Smooth muscle cell (in vitro differentiated cells): ENCODE measurements at regions not wholly inside any gene's neighbourhood (a gene's known extent, or its start where the extent isn't known, plus 50 kb on each side); places are given as distances from the start of the nearest gene placed in this dataset.
A peak's percentile ranks its signal among the peaks of the same experiment; 100 is the strongest.

ENCODE experiments used
- DNase-seq: peaks from one replicate; lab custom pipeline; 2025; ENCODE audit not compliant: unreplicated experiment; lab: John Stamatoyannopoulos, UW
- H2AFZ ChIP-seq: fragments of 200-600 bp; sonication (generic); 2 replicates; pipeline ENCODE4 v1.6.0; 2016; ENCODE audit warnings: antibody characterized with exemption, low read depth, mild to moderate bottlenecking
- H3F3A ChIP-seq: fragments of 200-600 bp; sonication (generic); 2 replicates; pipeline ENCODE4 v1.6.0; 2017; ENCODE audit warnings: antibody characterized with exemption, low read depth
- H3K27ac ChIP-seq: fragments of 200-600 bp; sonication (generic); 2 replicates; pipeline ENCODE4 v1.5.1; 2016; ENCODE audit warnings: low read depth, mild to moderate bottlenecking
- H3K27me3 ChIP-seq: fragments of 200-600 bp; sonication (generic); 2 replicates; pipeline ENCODE4 v1.6.1; 2016; ENCODE audit warnings: low read depth, mild to moderate bottlenecking
- H3K36me3 ChIP-seq: fragments of 200-600 bp; sonication (generic); 2 replicates; pipeline ENCODE4 v1.5.1; 2016; ENCODE audit warnings: low read depth
- H3K4me1 ChIP-seq: fragments of 200-600 bp; sonication (generic); 2 replicates; pipeline ENCODE4 v1.5.1; 2016; ENCODE audit warnings: low read depth
- H3K4me2 ChIP-seq: fragments of 200-600 bp; sonication (generic); 2 replicates; pipeline ENCODE4 v1.6.0; 2016; ENCODE audit warnings: mild to moderate bottlenecking
- H3K4me3 ChIP-seq: fragments of 200-600 bp; sonication (generic); 2 replicates; pipeline ENCODE4 v1.5.1; 2016; ENCODE audit warnings: mild to moderate bottlenecking
- H3K79me2 ChIP-seq: fragments of 200-600 bp; sonication (generic); 2 replicates; pipeline ENCODE4 v1.6.0; 2016; ENCODE audit warnings: low read depth, mild to moderate bottlenecking
- H3K9ac ChIP-seq: fragments of 200-600 bp; sonication (generic); 2 replicates; pipeline ENCODE4 v1.6.0; 2016; ENCODE audit warnings: low read depth
- H3K9me3 ChIP-seq: fragments of 200-600 bp; sonication (generic); replicated peaks from 2 replicates; pipeline ENCODE4 v1.5.1; 2016; ENCODE audit warnings: low read depth
- H4K20me1 ChIP-seq: fragments of 200-600 bp; sonication (generic); 2 replicates; pipeline ENCODE4 v1.6.0; 2016; ENCODE audit warnings: low read depth
- WGBS: methylation state at CpG from one replicate; pipeline ENCODE4 v1.1.7; 2016; ENCODE audit warnings: low lambda C conversion rate; 5-methylcytosine and 5-hydroxymethylcytosine counted together
- TF ChIP-seq, protein P1 (sequence below): fragments of 200-600 bp; sonication (generic); IDR thresholded peaks from 2 replicates; pipeline ENCODE4 v1.5.1; 2017; ENCODE audit warnings: borderline replicate concordance, mild to moderate bottlenecking, antibody characterized with exemption; ENCODE audit not compliant: insufficient read depth, poor library complexity, severe bottlenecking

DNA sequence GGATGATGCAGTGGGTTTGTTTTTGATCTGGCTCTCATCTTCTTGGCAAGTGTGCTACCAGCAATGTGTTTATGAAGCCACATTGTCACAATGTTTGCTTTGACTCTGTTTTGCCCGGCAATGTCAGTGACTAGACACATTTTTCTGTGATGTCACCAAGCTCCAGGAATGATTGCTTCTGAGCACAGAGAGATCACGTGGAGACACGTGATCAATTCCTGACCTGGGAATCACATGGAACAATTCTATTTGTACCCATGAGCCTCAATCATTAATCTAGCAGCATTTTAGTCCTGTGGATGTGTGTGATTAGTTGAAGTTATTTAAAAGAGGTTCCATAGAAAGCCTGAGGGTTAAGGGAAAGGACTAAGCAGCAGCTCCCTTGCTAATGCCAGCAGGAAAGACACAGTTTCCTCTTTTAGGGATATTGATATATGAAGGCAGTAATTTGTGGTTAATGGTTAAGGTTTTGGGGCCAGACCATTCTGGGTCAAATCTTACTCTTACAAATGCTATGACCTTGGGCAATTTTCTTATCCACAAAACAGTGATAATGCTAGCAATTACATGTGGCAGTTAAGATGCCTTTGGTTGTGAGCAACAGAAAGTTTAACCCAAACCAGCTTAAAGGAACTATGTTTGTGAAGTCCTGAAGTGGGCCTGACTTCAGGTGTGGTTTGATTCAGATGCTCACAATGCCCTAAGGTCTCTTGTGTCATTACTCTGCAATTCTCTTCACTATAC lies 59.0 kb downstream of the FASLG start:
- Histone ChIP-seq H3K79me2 (no peaks in the 10 kb centered on the region), H2AFZ (no peak overlapping the region), H3F3A (no peaks in the 10 kb centered on the region), H3K27ac (peak overlapping the region; percentile 73), H3K4me1 (peaks cover 2% of the 10 kb centered on the region), H3K27me3 (no peaks in the 10 kb centered on the region), H3K4me2 (no peak overlapping the region), H4K20me1 (no peaks in the 10 kb centered on the region), H3K36me3 (no peaks in the 10 kb centered on the region), H3K9ac (peak overlapping the region; percentile 18), H3K9me3 (no peaks in the 10 kb centered on the region), H3K4me3 (no peak overlapping the region)
- TF ChIP-seq, protein P1, sequence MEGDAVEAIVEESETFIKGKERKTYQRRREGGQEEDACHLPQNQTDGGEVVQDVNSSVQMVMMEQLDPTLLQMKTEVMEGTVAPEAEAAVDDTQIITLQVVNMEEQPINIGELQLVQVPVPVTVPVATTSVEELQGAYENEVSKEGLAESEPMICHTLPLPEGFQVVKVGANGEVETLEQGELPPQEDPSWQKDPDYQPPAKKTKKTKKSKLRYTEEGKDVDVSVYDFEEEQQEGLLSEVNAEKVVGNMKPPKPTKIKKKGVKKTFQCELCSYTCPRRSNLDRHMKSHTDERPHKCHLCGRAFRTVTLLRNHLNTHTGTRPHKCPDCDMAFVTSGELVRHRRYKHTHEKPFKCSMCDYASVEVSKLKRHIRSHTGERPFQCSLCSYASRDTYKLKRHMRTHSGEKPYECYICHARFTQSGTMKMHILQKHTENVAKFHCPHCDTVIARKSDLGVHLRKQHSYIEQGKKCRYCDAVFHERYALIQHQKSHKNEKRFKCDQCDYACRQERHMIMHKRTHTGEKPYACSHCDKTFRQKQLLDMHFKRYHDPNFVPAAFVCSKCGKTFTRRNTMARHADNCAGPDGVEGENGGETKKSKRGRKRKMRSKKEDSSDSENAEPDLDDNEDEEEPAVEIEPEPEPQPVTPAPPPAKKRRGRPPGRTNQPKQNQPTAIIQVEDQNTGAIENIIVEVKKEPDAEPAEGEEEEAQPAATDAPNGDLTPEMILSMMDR, result no peak
- no peak for DNase-seq
- 56% methylated on average over 3 of the region's 3 CpGs for WGBS

DNA sequence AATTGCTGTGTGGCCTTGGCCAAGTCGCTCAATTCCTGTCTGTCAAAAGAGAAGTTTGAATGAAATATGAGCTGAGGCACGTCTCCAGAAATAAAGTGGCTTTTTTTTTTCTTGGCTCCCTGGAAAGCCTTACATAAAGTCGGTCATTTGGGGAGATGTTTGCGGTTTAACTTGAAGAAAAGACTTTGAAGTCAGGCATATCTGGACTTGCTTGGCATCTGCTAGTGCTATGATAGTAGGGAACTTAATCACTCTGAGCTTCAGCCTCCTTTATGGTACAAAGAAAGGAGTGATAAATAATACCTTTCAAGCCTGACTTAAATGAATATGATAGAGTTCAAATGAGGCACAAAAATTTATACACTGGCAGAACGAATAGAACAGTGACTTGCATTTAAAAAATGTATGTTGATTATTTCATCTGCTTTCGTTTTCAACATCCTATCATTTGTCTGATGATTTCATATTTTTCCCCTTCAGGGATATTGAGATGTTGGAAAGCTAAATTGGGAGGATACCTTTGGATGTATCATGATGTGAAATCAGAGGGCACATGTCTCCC lies 60.2 kb downstream of the FASLG start:
- H4K20me1 ChIP-seq, result no peaks in the 10 kb centered on the region
- no peak overlapping the region for H3K4me3 ChIP-seq
- H3K9me3 ChIP-seq, result no peaks in the 10 kb centered on the region
- no peak overlapping the region for H2AFZ ChIP-seq
- peak overlapping the region; percentile 44 for H3K4me2 ChIP-seq
- no peaks in the 10 kb centered on the region for H3K36me3 ChIP-seq
- no peak for DNase-seq
- peaks cover 8% of the 10 kb centered on the region for H3F3A ChIP-seq
- H3K27ac ChIP-seq, result peak overlapping the region; percentile 73
- H3K4me1 ChIP-seq, result no peaks in the 10 kb centered on the region
- no peaks in the 10 kb centered on the region for H3K27me3 ChIP-seq
- TF ChIP-seq, protein P1, result no peak
- 37% methylated on average over 6 of the region's 6 CpGs for WGBS
- no peak overlapping the region for H3K9ac ChIP-seq
- H3K79me2 ChIP-seq, result no peaks in the 10 kb centered on the region

DNA sequence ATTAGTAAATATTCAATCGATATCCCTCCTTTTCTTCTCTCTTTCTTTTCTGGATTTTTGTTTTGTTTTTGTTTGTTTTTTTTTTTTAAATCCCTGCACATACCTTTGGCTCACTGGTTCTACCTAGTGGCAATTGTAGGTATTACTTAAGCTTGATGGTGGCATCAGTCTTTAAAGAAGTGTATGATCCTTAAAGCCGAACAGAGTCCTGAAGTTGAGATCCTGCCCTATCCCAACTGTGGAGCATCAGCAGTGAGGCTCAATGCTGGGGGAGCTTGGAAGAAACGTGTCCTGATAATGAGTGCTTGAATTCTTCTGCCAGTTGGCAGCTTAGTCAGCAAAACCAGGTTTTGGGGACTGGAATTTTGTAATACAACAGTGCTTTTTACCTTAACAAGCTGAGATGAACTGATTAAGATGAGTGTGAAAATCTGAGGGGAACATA lies 60.8 kb downstream of the FASLG start:
- WGBS, result 30% methylated on average over 3 of the region's 3 CpGs
- H3K36me3 ChIP-seq, result no peaks in the 10 kb centered on the region
- no peaks in the 10 kb centered on the region for H3K79me2 ChIP-seq
- H2AFZ ChIP-seq, result no peak overlapping the region
- H3K4me3 ChIP-seq, result no peak overlapping the region
- peak overlapping the region; percentile 73 for H3K27ac ChIP-seq
- peak overlapping the region; percentile 44 for H3K4me2 ChIP-seq
- no peaks in the 10 kb centered on the region for H3K4me1 ChIP-seq
- H3K9me3 ChIP-seq, result no peaks in the 10 kb centered on the region
- DNase-seq, result no peak
- H3K9ac ChIP-seq, result no peak overlapping the region
- H4K20me1 ChIP-seq, result no peaks in the 10 kb centered on the region
- TF ChIP-seq, protein P1, result peak; percentile 78
- H3F3A ChIP-seq, result peaks cover 8% of the 10 kb centered on the region
- no peaks in the 10 kb centered on the region for H3K27me3 ChIP-seq
